ENCODE measurements at regions not wholly inside any gene's neighbourhood (a gene's known extent, or its start where the extent isn't known, plus 50 kb on each side); places are given as distances from the start of the nearest gene placed in this dataset.
"Not testable (repeated sequence)": the region's sequence is repeated elsewhere in the genome, so short reads cannot be mapped to it uniquely, and the experiment has no call there.

- H3K4me3 ChIP-seq (ENCODE audit: low read depth, low read length) = no peak overlapping the region
- no peak for TF ChIP-seq CTCF (conservative IDR thresholded peaks at IDR 0.05; ENCODE audit: low read depth, low read length)
- no peak for DNase-seq (ENCODE audit: low read depth)
Measured at GRCh38 chr21:19523746-19524145, 1120.2 kb upstream of the TMPRSS15 start.

GRCh38 chr21:19529031-19529430, 1125.4 kb upstream of the TMPRSS15 start:
- no peak for DNase-seq (ENCODE audit: low read depth)
- H3K4me3 ChIP-seq (ENCODE audit: low read depth, low read length) = no peak overlapping the region
- no peak for TF ChIP-seq CTCF (conservative IDR thresholded peaks at IDR 0.05; ENCODE audit: low read depth, low read length)

GRCh38 chr21:19535356-19535755, 1131.8 kb upstream of the TMPRSS15 start:
- TF ChIP-seq CTCF (conservative IDR thresholded peaks at IDR 0.05; ENCODE audit: low read depth, low read length) = no peak
- H3K4me3 ChIP-seq (ENCODE audit: low read depth, low read length) = no peak overlapping the region
- no peak for DNase-seq (ENCODE audit: low read depth)

- no peak overlapping the region for H3K4me3 ChIP-seq (ENCODE audit: low read depth, low read length)
- no peak for TF ChIP-seq CTCF (conservative IDR thresholded peaks at IDR 0.05; ENCODE audit: low read depth, low read length)
- no peak for DNase-seq (ENCODE audit: low read depth)
Measured at GRCh38 chr21:19537116-19537515, 1133.5 kb upstream of the TMPRSS15 start.

- H3K4me3 ChIP-seq (ENCODE audit: low read depth, low read length) = no peak overlapping the region
- no peak for DNase-seq (ENCODE audit: low read depth)
- no peak for TF ChIP-seq CTCF (conservative IDR thresholded peaks at IDR 0.05; ENCODE audit: low read depth, low read length)
Measured at GRCh38 chr21:19540287-19540686, 1136.7 kb upstream of the TMPRSS15 start.

- no peak for DNase-seq (ENCODE audit: low read depth)
- H3K4me3 ChIP-seq (ENCODE audit: low read depth, low read length) = no peak overlapping the region
- no peak for TF ChIP-seq CTCF (conservative IDR thresholded peaks at IDR 0.05; ENCODE audit: low read depth, low read length)
Measured at GRCh38 chr21:19541602-19542001, 1138.0 kb upstream of the TMPRSS15 start.

- H3K4me3 ChIP-seq (ENCODE audit: low read depth, low read length); DNase-seq (ENCODE audit: low read depth): not testable (repeated sequence)
Measured at GRCh38 chr21:19544493-19544892, 1140.9 kb upstream of the TMPRSS15 start.

Measured in epithelial cell of proximal tubule (primary cell).